ENCODE measurements at regions not wholly inside any gene's neighbourhood (a gene's known extent, or its start where the extent isn't known, plus 50 kb on each side); places are given as distances from the start of the nearest gene placed in this dataset.

GRCh38 chr5:1974501-1975405 is 92.0 kb upstream of the IRX4 start:
- Mint-ChIP-seq H3K9me3 (no peaks in the 10 kb centered on the region), H3K4me3 (no peak overlapping the region), H3K36me3 (ENCODE audit: low read depth) (no peaks in the 10 kb centered on the region), H3K4me1 (peaks cover 5% of the 10 kb centered on the region), H3K27me3 (ENCODE audit: low read depth, poor library complexity) (peaks cover 39% of the 10 kb centered on the region), H3K27ac (no peak overlapping the region)
- TF ChIP-seq CTCF (IDR thresholded peaks at IDR 0.05), result no peak
- no peak for DNase-seq

- Mint-ChIP-seq H3K4me1 (peaks cover 5% of the 10 kb centered on the region), H3K36me3 (ENCODE audit: low read depth) (no peaks in the 10 kb centered on the region), H3K27ac (no peak overlapping the region), H3K27me3 (ENCODE audit: low read depth, poor library complexity) (peaks cover 38% of the 10 kb centered on the region), H3K4me3 (no peak overlapping the region), H3K9me3 (no peaks in the 10 kb centered on the region)
- DNase-seq, result no peak
- no peak for TF ChIP-seq CTCF (IDR thresholded peaks at IDR 0.05)
Observed at GRCh38 chr5:1974081-1974480, 91.4 kb upstream of the IRX4 start.

GRCh38 chr5:1973391-1974013 is 90.8 kb upstream of the IRX4 start:
- no peak overlapping the region for H3K4me3 Mint-ChIP-seq
- no peak overlapping the region for H3K27ac Mint-ChIP-seq
- TF ChIP-seq CTCF (IDR thresholded peaks at IDR 0.05), result no peak
- H3K27me3 Mint-ChIP-seq (ENCODE audit: low read depth, poor library complexity), result peaks cover 38% of the 10 kb centered on the region
- H3K4me1 Mint-ChIP-seq, result peaks cover 5% of the 10 kb centered on the region
- H3K9me3 Mint-ChIP-seq, result no peaks in the 10 kb centered on the region
- no peaks in the 10 kb centered on the region for H3K36me3 Mint-ChIP-seq (ENCODE audit: low read depth)
- no peak for DNase-seq

DNA sequence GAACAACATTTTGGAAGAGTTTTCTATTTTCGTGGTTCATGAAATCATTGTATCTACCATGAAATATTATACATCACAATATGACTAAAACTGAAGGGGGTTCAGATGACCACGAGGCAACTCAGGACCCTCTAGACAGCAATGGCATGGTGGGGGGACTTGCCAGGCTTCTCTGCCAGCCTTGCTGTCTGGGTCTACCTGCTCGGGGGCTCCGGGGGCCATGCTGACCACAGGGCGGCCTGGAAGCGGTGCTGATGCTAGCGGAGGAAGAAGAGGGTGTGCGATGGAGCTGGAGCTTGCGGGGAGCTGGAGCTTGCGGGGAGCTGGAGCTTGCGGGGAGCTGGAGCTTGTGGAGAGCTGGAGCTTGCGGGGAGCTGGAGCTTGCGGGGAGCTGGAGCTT is 89.2 kb upstream of the IRX4 start:
- Mint-ChIP-seq H3K9me3 (no peaks in the 10 kb centered on the region), H3K27me3 (ENCODE audit: low read depth, poor library complexity) (peaks cover 46% of the 10 kb centered on the region), H3K36me3 (ENCODE audit: low read depth) (no peaks in the 10 kb centered on the region), H3K4me3 (no peak overlapping the region), H3K27ac (no peak overlapping the region), H3K4me1 (peaks cover 5% of the 10 kb centered on the region)
- no peak for DNase-seq
- no peak for TF ChIP-seq CTCF (IDR thresholded peaks at IDR 0.05)

GRCh38 chr5:1967736-1968135 is 85.0 kb upstream of the IRX4 start:
- DNase-seq, result no peak
- Mint-ChIP-seq H3K27me3 (ENCODE audit: low read depth, poor library complexity) (peaks cover 41% of the 10 kb centered on the region), H3K27ac (no peak overlapping the region), H3K4me3 (no peak overlapping the region), H3K9me3 (no peaks in the 10 kb centered on the region), H3K4me1 (no peaks in the 10 kb centered on the region), H3K36me3 (ENCODE audit: low read depth) (no peaks in the 10 kb centered on the region)
- no peak for TF ChIP-seq CTCF (IDR thresholded peaks at IDR 0.05)
